ENCODE measurements at regions not wholly inside any gene's neighbourhood (a gene's known extent, or its start where the extent isn't known, plus 50 kb on each side); places are given as distances from the start of the nearest gene placed in this dataset.

DNA sequence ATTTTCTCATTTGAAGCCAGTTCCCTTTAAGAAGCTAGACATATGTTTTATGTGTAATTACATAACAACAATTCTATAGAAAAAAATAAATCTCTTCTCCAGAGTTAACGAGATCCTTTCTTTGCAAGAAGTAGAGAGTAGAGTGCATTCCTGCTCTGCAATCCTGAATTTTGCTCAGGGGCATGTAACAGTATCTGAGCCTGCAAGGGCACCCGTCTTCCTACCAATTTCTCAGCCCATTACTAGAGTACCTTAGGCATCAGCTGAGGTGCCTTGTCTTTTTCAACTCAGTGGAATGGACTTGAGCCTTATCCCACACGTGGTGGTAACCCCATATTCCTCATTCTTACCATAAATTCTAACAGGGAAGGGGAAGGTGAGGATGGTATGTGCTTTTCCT is 205.9 kb downstream of the IKZF2 start:
- no peak for DNase-seq

DNA sequence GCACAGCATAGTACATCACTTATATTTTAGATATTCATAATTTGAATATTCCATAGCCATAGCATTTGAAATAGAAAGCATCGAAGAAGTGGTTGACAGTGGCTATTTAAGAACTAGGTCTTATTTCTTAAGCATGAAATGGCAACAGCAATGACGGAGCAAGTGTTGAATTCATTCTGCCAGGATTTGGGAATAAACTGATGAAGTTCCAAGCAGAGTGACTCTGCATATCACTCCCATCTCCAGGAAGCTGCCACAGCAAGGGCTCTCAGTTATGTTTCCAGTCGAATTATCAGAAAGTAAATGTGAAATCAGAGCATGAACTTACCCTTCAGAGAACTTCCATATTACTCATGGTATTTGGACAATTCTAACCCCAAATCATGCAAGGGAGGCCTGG is 208.1 kb downstream of the IKZF2 start:
- no peak for DNase-seq

GRCh38 chr2:212941361-212941760 is 210.1 kb downstream of the IKZF2 start:
- DNase-seq = no peak

DNA sequence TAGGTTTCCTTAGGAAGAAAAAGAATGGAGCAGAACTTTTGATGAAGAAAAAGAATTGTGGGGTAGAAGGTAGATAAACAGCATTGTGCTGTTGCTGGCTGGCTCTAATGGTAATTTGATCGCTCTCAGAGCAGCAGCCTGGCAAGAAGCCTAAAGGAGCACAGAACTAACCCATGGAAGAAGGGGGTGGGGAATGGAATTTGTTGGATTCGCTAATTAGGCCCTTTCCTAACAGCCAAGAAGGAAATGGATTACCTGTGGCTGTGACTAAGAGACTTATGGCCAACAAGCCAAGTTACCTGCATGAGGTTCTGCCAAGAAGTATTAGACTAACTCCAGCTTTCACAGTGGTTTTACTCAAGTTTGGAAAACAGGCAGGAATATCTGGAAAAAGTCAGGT is 210.6 kb downstream of the IKZF2 start:
- DNase-seq = no peak

GRCh38 chr2:212939777-212940531 is 211.5 kb downstream of the IKZF2 start:
- no peak for DNase-seq

DNA sequence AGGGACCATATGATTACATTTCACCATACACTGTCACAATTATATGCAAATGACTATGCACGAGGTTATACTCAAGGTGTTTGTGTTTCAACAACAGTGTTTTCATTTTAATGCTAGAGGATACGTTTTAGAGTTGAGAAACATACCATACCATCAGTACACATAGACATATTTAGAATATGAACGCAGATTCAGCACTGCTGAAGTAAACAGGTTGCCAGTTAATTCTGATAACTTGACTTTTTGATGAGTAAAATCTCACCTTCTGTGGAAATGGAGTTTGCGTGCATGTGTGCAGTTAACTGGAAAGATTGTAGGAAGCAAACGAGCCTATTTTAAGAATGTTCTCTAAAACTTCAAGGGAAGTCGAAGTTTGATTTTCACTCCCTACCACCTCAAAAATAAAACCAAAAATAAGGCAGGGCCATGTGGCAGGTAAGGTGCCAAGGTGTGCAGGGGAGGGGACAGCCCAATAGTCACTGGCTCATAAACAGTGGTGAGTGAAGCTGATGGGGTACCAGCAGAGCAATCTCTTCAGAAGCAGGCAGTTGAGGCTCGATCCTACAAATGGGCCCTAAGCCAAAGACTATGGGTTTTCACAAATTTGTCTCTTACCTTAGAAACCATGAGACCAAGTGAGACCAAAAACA is 213.1 kb downstream of the IKZF2 start:
- no peak for DNase-seq

DNA sequence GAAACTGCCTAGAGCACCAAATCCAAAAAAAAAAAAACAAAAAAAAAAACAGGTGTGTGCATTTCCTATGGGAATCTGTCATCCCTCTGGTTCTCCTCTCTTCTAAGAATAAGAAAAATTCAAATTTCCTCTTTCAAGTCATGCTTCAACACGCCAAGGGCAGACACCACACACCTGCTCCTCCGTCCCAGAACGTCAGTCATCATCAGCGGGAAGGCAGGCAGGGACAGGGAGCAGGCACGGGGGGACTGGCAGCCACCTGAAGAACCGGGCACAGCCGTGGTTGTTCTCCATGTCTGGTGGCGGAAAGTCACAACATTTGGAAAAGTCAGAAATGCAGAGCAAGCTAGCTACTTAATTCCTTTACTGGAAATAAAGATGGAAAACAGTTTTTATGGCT is 214.8 kb downstream of the IKZF2 start:
- DNase-seq = no peak

- no peak for DNase-seq
Observed at GRCh38 chr2:212935752-212936151, 215.7 kb downstream of the IKZF2 start.

GRCh38 chr2:212931271-212931670 is 220.1 kb downstream of the IKZF2 start:
- no peak for DNase-seq

GRCh38 chr2:212930556-212931260 is 220.7 kb downstream of the IKZF2 start:
- DNase-seq = no peak

DNA sequence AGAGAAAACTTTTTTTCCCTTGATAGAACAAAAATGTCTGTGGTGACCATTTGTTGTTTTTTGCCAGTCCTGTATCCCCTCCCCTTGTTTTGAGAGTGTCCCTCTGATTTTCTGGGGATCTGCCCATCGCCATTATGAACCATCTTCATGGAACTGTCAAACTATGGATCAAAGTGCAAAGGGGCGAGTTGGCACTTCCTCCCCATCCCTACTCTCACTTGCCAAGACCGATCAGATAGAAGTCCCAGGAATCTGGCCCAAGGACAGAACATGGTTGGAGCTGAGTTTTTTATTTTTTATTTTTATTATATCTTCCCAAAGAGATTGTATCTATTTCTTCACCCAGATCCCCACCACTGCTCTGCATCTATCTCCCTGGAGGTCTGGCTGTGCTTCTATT is 221.4 kb downstream of the IKZF2 start:
- no peak for DNase-seq

DNA sequence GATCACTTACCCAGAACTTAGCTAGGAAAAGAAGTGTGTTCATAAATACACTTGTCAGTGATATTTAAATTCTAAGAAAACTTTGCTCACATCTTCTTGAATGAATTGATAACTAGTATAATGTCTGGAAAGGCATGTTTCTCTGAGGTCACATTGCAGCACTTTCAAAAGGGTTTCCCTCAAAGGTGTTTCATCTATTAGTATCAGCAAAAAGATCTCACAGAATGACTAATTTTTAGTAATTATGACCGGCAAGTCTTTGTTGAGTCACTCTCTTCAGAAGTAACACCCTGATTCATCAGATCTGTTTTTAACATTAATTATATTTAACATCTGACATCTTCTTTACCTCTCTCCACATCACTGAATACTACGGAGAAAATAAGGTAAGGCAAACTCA is 222.3 kb downstream of the IKZF2 start:
- DNase-seq = peak in 1 of 5 donors; percentile 7

- no peak for DNase-seq
Observed at GRCh38 chr2:212928681-212929080, 222.7 kb downstream of the IKZF2 start.

- DNase-seq = no peak
Observed at GRCh38 chr2:212926940-212927339, 224.5 kb downstream of the IKZF2 start.

GRCh38 chr2:212923393-212923792 is 228.0 kb downstream of the IKZF2 start:
- DNase-seq = no peak

DNA sequence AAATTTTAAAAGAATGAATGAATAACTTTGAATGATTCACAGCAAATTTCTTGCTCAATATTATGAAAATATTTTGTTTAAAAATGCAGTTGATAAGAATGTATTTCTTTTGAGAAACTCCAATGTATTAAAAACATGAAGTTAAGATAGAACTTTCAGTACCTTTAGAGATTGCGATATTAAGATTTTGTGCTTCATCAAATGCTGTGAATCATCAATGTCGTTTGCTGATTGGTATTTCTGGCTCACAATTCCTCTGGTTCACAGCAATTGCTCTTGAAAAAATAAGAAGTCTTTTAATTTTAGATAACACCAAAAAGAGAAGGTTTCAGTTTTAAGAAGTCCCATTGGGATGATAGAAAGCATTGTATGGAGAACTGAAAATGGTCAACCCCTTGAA is 228.7 kb downstream of the IKZF2 start:
- DNase-seq = no peak

- no peak for DNase-seq
Observed at GRCh38 chr2:212921711-212922110, 229.7 kb downstream of the IKZF2 start.

DNA sequence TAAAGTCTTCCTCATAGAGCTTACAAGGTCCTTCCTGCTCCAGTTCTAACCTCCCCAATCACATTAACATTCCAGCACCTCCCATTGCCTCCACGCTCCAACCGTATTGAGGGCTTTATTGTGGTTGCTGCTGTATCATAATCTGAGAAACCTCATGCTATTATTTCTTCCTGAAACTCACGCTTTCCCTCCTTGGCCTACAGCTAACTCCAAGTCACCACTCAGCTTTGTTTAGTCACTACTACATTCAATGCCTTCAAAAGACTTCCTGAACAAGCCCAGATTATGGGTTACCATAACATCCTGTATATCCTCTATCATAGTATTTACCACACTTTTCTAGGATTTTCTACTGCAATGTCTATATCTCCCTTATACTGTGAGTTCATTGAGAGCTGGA is 230.4 kb downstream of the IKZF2 start:
- DNase-seq = no peak

- DNase-seq = no peak
Observed at GRCh38 chr2:212919238-212919637, 232.2 kb downstream of the IKZF2 start.

DNA sequence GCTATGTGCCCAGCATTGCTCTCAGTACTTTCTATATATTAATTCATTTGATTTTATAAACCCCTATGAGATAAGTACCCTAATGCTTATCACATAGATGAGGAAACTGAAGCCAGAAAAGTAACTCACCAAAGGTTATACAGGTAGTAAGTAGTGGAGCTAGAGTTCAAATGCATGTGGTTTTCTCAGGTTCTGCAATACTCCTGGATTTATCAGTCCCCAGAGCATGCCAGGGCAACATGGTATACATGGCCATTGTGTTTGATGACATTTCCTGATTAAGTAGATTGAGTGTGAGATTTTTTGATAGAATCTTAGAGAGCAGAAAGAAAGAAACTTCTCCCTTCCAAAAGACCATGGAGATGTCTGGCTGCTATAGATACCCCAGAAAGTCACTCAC is 233.1 kb downstream of the IKZF2 start:
- no peak for DNase-seq

DNA sequence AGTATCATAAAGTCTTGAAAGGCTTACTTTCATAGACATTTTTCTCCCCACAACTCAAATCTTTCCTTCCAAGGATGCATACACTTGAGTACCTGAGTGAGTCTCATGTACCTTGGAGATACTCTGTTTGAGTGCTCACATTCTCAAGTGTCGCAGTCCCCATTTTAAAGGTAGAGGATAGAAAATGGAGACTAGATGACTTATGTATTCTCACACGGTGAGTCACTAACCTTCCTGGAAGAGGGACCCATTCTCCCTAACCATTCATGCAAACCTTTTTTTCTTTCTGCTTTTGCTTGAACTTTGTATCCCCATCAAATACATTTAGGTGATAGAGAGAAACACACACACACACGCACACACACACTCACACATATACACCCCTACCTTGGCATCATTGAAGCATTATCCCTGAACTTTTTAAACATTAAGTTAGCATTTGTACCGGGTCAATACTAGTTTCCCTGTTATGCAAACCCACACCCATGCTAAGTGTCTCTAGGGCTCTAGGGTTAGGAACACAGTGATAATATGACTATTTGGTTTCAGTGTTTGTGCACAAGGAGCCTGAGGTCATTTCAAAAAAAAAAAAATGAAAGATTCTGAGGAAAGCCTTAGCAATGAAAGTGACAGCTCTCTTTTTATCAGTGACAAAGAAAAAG is 236.2 kb downstream of the IKZF2 start:
- peak in 1 of 5 donors; percentile 4 for DNase-seq

DNA sequence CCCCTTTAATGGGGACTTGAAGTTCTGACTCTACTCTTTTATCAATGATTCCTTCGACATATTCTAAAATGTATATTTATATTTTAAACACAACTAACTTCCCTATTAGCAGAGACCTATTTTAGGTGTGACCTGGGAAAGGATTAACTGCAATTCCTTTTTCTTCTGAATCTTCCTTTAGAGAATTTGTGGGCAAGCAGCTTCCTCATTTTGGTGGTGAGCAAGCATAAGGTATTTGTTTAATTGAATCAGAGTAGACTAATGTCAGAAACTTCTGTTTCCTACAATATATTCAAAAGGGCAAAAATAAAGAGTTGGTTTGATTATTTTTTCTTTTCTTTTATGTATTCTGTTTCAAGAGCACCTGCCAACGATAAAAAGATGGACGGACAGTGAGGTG is 237.0 kb downstream of the IKZF2 start:
- no peak for DNase-seq

GRCh38 chr2:212913640-212914306 is 237.6 kb downstream of the IKZF2 start:
- no peak for DNase-seq

All from T-helper 1 cell (primary cell).